GM23338 (cell line): ENCODE measurements at regions not wholly inside any gene's neighbourhood (a gene's known extent, or its start where the extent isn't known, plus 50 kb on each side); places are given as distances from the start of the nearest gene placed in this dataset.

ENCODE experiments used
- ATAC-seq: fragments of 200-7000 bp; cut with Tn5 transposase; 3 replicates; pipeline ENCODE4 v1.9.1; 2020
- DNase-seq: peaks from one replicate; pipeline ENCODE4 v3.0.0-alpha.2; 2015; ENCODE audit warnings: low spot score
- H2AFZ ChIP-seq: fragments of 200-600 bp; sonication (generic); 2 replicates; pipeline ENCODE4 v1.8.0; 2016; ENCODE audit warnings: antibody characterized with exemption, mild to moderate bottlenecking, moderate library complexity
- H3F3A ChIP-seq: fragments of 200-600 bp; sonication (generic); replicated peaks from 2 replicates; pipeline ENCODE4 v1.8.0; 2017; ENCODE audit warnings: antibody characterized with exemption, mixed run types, low read depth
- H3K27ac ChIP-seq: fragments of 200-600 bp; sonication (generic); 2 replicates; pipeline ENCODE4 v1.6.1; 2016; ENCODE audit warnings: low read depth
- H3K27me3 ChIP-seq: fragments of 200-600 bp; sonication (generic); 2 replicates; pipeline ENCODE4 v1.8.0; 2016; ENCODE audit warnings: mild to moderate bottlenecking, mixed run types, moderate library complexity; ENCODE audit not compliant: insufficient read depth
- H3K36me3 ChIP-seq: fragments of 200-600 bp; sonication (generic); 2 replicates; pipeline ENCODE4 v1.8.0; 2016; ENCODE audit warnings: mild to moderate bottlenecking; ENCODE audit not compliant: insufficient read depth
- H3K4me1 ChIP-seq: fragments of 200-600 bp; sonication (generic); 2 replicates; pipeline ENCODE4 v1.8.0; 2016; ENCODE audit warnings: mild to moderate bottlenecking, moderate library complexity; ENCODE audit not compliant: insufficient read depth
- H3K4me2 ChIP-seq: fragments of 200-600 bp; sonication (generic); 2 replicates; pipeline ENCODE4 v1.7.1; 2017; ENCODE audit warnings: mixed run types
- H3K4me3 ChIP-seq: fragments of 200-600 bp; sonication (generic); 2 replicates; pipeline ENCODE4 v1.6.1; 2016; ENCODE audit warnings: mixed run types
- H3K79me2 ChIP-seq: fragments of 200-600 bp; sonication (generic); replicated peaks from 2 replicates; pipeline ENCODE4 v1.8.0; 2017; ENCODE audit warnings: mild to moderate bottlenecking; ENCODE audit not compliant: insufficient read depth
- H3K9me2 ChIP-seq: fragments of 200-600 bp; sonication (generic); 2 replicates; pipeline ENCODE4 v1.8.0; 2017; ENCODE audit not compliant: insufficient read depth
- H4K20me1 ChIP-seq: fragments of 200-600 bp; sonication (generic); replicated peaks from 2 replicates; pipeline ENCODE4 v1.8.0; 2017; ENCODE audit warnings: mild to moderate bottlenecking; ENCODE audit not compliant: insufficient read depth
- H3K27ac Mint-ChIP-seq: 2 replicates; pipeline ENCODE4 v1.8.0; 2020; ENCODE audit warnings: inconsistent platforms, mild to moderate bottlenecking, moderate library complexity, mixed read lengths
- H3K27me3 Mint-ChIP-seq: 3 replicates; pipeline ENCODE4 v1.8.0; 2022; ENCODE audit warnings: low read depth, mild to moderate bottlenecking, moderate library complexity, mixed read lengths, inconsistent platforms; ENCODE audit not compliant: insufficient read depth, poor library complexity
- H3K36me3 Mint-ChIP-seq: 3 replicates; pipeline ENCODE4 v1.8.0; 2021; ENCODE audit warnings: low read depth, mild to moderate bottlenecking, inconsistent platforms, moderate library complexity, mixed read lengths
- H3K4me1 Mint-ChIP-seq: 3 replicates; pipeline ENCODE4 v1.8.0; 2020; ENCODE audit warnings: mild to moderate bottlenecking, inconsistent platforms, mixed read lengths
- H3K4me3 Mint-ChIP-seq: 3 replicates; pipeline ENCODE4 v1.8.0; 2021; ENCODE audit warnings: moderate library complexity, mild to moderate bottlenecking, inconsistent platforms, mixed read lengths
- H3K9me3 Mint-ChIP-seq: 3 replicates; pipeline ENCODE4 v1.8.0; 2020; ENCODE audit warnings: moderate library complexity, mild to moderate bottlenecking, inconsistent platforms, mixed read lengths
- EZH2 ChIP-seq: fragments of 200-600 bp; sonication (generic); IDR thresholded peaks from one replicate; pipeline ENCODE4 v1.8.0; 2017; ENCODE audit warnings: antibody characterized with exemption, mild to moderate bottlenecking, low read depth; ENCODE audit not compliant: unreplicated experiment
- EZH2phosphoT487 ChIP-seq: fragments of 200-600 bp; sonication (generic); IDR thresholded peaks from one replicate; pipeline ENCODE4 v1.8.1; 2018; ENCODE audit warnings: antibody characterized with exemption; ENCODE audit not compliant: unreplicated experiment
- JUNB ChIP-seq: IDR thresholded peaks from one replicate; pipeline ENCODE4 v1.6.1; 2016; ENCODE audit warnings: antibody characterized with exemption; ENCODE audit not compliant: unreplicated experiment
- NANOG ChIP-seq: IDR thresholded peaks from 2 replicates; pipeline ENCODE4 v1.6.1; 2016; ENCODE audit warnings: antibody characterized with exemption, borderline replicate concordance
- POLR2AphosphoS5 ChIP-seq: IDR thresholded peaks from 2 replicates; pipeline ENCODE4 v1.6.1; 2016; ENCODE audit warnings: antibody characterized with exemption, low read depth
- TF ChIP-seq, protein P1 (sequence below): IDR thresholded peaks from one replicate; pipeline ENCODE4 v1.6.1; 2018; ENCODE audit warnings: antibody characterized with exemption; ENCODE audit not compliant: unreplicated experiment
- TF ChIP-seq, protein P2 (sequence below), 2 experiments: fragments of 200-600 bp in 1 of 2; sonication (generic) in 1 of 2; conservative IDR thresholded peaks; 2 replicates each; pipeline versions ENCODE4 v1.5.1 to v1.6.1; 2016 to 2017; ENCODE audit warnings: antibody characterized with exemption in 2 of 2, low read depth in 2 of 2, mild to moderate bottlenecking in 2 of 2, moderate library complexity in 1 of 2
- TF ChIP-seq, protein P3 (sequence below): IDR thresholded peaks from 2 replicates; pipeline ENCODE4 v1.6.1; 2016; ENCODE audit warnings: antibody characterized with exemption
- TF ChIP-seq, protein P4 (sequence below): fragments of 250-450 bp; sonication (Bioruptor Pico); IDR thresholded peaks from 2 replicates; pipeline ENCODE4 v1.5.0; 2020; ENCODE audit warnings: mild to moderate bottlenecking, moderate library complexity

DNA sequence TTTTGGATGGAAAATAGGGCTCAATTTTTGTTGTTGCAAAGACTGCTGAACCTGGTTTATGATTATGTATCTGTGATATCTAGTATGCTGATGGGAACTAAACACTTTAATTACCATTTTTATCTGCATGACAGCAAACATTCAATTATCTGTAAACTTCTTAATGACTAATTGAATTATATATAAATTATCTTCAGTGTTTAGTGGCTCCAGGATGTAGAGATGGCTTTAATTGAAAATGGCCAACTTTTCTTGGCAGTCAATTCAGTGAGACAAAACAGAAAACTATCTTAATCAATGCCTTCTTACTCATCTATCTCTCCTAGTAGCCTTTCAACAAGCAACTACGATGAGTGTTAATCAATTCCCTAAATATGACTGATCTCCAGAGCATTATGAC lies 591.3 kb downstream of the HACE1 start (continued):
- TF ChIP-seq JUNB, result no peak
- TF ChIP-seq POLR2AphosphoS5, result no peak
- TF ChIP-seq, protein P1, sequence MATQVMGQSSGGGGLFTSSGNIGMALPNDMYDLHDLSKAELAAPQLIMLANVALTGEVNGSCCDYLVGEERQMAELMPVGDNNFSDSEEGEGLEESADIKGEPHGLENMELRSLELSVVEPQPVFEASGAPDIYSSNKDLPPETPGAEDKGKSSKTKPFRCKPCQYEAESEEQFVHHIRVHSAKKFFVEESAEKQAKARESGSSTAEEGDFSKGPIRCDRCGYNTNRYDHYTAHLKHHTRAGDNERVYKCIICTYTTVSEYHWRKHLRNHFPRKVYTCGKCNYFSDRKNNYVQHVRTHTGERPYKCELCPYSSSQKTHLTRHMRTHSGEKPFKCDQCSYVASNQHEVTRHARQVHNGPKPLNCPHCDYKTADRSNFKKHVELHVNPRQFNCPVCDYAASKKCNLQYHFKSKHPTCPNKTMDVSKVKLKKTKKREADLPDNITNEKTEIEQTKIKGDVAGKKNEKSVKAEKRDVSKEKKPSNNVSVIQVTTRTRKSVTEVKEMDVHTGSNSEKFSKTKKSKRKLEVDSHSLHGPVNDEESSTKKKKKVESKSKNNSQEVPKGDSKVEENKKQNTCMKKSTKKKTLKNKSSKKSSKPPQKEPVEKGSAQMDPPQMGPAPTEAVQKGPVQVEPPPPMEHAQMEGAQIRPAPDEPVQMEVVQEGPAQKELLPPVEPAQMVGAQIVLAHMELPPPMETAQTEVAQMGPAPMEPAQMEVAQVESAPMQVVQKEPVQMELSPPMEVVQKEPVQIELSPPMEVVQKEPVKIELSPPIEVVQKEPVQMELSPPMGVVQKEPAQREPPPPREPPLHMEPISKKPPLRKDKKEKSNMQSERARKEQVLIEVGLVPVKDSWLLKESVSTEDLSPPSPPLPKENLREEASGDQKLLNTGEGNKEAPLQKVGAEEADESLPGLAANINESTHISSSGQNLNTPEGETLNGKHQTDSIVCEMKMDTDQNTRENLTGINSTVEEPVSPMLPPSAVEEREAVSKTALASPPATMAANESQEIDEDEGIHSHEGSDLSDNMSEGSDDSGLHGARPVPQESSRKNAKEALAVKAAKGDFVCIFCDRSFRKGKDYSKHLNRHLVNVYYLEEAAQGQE, result no peak
- no peak for TF ChIP-seq EZH2
- TF ChIP-seq NANOG, result no peak
- no peak for TF ChIP-seq EZH2phosphoT487

DNA sequence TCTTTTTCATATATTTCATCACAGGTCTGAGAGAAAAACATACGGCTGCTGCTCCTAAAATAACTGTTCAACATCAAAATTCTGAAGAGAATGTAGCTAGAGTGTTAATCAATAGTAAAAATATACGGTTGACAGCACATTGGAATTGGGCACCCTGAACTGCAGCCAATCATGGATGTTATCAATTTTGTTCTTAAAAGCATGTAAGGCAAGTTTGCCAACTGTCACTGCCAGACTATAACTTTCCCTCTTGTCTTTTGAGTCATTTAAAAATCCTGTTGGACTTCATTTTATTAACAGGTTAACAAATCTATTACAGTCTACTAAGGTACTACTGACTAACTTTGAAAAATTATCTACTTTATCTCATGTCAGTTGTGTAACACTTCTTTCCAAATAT lies 592.8 kb downstream of the HACE1 start:
- no peak overlapping the region for H3K27ac ChIP-seq
- H3K9me2 ChIP-seq, result no peaks in the 10 kb centered on the region
- Mint-ChIP-seq H3K4me3 (no peak overlapping the region), H3K4me1 (no peaks in the 10 kb centered on the region), H3K36me3 (no peaks in the 10 kb centered on the region), H3K27ac (no peak overlapping the region), H3K9me3 (no peaks in the 10 kb centered on the region), H3K27me3 (no peaks in the 10 kb centered on the region)
- H2AFZ ChIP-seq, result no peak overlapping the region
- H3K4me2 ChIP-seq, result no peak overlapping the region
- H3K36me3 ChIP-seq, result no peaks in the 10 kb centered on the region
- H3K4me1 ChIP-seq, result no peaks in the 10 kb centered on the region
- DNase-seq (no peak), ATAC-seq (no peak)
- no peaks in the 10 kb centered on the region for H3K27me3 ChIP-seq
- no peak overlapping the region for H3K4me3 ChIP-seq
- H3F3A ChIP-seq, result no peaks in the 10 kb centered on the region
- no peaks in the 10 kb centered on the region for H4K20me1 ChIP-seq
- no peaks in the 10 kb centered on the region for H3K79me2 ChIP-seq
- TF ChIP-seq, protein P1, result no peak
- TF ChIP-seq, protein P2, sequence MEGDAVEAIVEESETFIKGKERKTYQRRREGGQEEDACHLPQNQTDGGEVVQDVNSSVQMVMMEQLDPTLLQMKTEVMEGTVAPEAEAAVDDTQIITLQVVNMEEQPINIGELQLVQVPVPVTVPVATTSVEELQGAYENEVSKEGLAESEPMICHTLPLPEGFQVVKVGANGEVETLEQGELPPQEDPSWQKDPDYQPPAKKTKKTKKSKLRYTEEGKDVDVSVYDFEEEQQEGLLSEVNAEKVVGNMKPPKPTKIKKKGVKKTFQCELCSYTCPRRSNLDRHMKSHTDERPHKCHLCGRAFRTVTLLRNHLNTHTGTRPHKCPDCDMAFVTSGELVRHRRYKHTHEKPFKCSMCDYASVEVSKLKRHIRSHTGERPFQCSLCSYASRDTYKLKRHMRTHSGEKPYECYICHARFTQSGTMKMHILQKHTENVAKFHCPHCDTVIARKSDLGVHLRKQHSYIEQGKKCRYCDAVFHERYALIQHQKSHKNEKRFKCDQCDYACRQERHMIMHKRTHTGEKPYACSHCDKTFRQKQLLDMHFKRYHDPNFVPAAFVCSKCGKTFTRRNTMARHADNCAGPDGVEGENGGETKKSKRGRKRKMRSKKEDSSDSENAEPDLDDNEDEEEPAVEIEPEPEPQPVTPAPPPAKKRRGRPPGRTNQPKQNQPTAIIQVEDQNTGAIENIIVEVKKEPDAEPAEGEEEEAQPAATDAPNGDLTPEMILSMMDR (conservative IDR thresholded peaks at IDR 0.05; ENCODE audit: low read depth in 2 of 2), result no peak
- TF ChIP-seq, protein P3, sequence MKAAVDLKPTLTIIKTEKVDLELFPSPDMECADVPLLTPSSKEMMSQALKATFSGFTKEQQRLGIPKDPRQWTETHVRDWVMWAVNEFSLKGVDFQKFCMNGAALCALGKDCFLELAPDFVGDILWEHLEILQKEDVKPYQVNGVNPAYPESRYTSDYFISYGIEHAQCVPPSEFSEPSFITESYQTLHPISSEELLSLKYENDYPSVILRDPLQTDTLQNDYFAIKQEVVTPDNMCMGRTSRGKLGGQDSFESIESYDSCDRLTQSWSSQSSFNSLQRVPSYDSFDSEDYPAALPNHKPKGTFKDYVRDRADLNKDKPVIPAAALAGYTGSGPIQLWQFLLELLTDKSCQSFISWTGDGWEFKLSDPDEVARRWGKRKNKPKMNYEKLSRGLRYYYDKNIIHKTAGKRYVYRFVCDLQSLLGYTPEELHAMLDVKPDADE, result no peak
- TF ChIP-seq POLR2AphosphoS5 (no peak), NANOG (no peak)
- TF ChIP-seq, protein P4, sequence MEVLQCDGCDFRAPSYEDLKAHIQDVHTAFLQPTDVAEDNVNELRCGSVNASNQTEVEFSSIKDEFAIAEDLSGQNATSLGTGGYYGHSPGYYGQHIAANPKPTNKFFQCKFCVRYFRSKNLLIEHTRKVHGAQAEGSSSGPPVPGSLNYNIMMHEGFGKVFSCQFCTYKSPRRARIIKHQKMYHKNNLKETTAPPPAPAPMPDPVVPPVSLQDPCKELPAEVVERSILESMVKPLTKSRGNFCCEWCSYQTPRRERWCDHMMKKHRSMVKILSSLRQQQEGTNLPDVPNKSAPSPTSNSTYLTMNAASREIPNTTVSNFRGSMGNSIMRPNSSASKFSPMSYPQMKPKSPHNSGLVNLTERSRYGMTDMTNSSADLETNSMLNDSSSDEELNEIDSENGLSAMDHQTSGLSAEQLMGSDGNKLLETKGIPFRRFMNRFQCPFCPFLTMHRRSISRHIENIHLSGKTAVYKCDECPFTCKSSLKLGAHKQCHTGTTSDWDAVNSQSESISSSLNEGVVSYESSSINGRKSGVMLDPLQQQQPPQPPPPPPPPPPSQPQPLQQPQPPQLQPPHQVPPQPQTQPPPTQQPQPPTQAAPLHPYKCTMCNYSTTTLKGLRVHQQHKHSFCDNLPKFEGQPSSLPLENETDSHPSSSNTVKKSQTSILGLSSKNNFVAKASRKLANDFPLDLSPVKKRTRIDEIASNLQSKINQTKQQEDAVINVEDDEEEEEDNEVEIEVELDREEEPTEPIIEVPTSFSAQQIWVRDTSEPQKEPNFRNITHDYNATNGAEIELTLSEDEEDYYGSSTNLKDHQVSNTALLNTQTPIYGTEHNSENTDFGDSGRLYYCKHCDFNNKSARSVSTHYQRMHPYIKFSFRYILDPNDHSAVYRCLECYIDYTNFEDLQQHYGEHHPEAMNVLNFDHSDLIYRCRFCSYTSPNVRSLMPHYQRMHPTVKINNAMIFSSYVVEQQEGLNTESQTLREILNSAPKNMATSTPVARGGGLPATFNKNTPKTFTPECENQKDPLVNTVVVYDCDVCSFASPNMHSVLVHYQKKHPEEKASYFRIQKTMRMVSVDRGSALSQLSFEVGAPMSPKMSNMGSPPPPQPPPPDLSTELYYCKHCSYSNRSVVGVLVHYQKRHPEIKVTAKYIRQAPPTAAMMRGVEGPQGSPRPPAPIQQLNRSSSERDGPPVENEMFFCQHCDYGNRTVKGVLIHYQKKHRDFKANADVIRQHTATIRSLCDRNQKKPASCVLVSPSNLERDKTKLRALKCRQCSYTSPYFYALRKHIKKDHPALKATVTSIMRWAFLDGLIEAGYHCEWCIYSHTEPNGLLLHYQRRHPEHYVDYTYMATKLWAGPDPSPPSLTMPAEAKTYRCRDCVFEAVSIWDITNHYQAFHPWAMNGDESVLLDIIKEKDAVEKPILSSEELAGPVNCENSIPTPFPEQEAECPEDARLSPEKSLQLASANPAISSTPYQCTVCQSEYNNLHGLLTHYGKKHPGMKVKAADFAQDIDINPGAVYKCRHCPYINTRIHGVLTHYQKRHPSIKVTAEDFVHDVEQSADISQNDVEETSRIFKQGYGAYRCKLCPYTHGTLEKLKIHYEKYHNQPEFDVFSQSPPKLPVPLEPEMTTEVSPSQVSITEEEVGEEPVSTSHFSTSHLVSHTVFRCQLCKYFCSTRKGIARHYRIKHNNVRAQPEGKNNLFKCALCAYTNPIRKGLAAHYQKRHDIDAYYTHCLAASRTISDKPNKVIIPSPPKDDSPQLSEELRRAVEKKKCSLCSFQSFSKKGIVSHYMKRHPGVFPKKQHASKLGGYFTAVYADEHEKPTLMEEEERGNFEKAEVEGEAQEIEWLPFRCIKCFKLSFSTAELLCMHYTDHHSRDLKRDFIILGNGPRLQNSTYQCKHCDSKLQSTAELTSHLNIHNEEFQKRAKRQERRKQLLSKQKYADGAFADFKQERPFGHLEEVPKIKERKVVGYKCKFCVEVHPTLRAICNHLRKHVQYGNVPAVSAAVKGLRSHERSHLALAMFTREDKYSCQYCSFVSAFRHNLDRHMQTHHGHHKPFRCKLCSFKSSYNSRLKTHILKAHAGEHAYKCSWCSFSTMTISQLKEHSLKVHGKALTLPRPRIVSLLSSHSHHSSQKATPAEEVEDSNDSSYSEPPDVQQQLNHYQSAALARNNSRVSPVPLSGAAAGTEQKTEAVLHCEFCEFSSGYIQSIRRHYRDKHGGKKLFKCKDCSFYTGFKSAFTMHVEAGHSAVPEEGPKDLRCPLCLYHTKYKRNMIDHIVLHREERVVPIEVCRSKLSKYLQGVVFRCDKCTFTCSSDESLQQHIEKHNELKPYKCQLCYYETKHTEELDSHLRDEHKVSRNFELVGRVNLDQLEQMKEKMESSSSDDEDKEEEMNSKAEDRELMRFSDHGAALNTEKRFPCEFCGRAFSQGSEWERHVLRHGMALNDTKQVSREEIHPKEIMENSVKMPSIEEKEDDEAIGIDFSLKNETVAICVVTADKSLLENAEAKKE (CRISPR knock-in tag), result no peak
